ENCODE measurements at regions not wholly inside any gene's neighbourhood (a gene's known extent, or its start where the extent isn't known, plus 50 kb on each side); places are given as distances from the start of the nearest gene placed in this dataset.

GRCh38 chr4:144799486-144799885, 153.5 kb downstream of the HHIP start:
- peaks cover 20% of the 10 kb centered on the region for H3K9me3 Mint-ChIP-seq (ENCODE audit: low read depth)
- H3K36me3 Mint-ChIP-seq (ENCODE audit: insufficient read depth) = peaks cover 2% of the 10 kb centered on the region
- H3K27me3 Mint-ChIP-seq = no peaks in the 10 kb centered on the region
- no peak for DNase-seq (ENCODE audit: low spot score, unreplicated experiment)
- no peak overlapping the region for H3K4me3 Mint-ChIP-seq (ENCODE audit: low read depth)
- H3K27ac Mint-ChIP-seq = no peak overlapping the region
- no peaks in the 10 kb centered on the region for H3K4me1 Mint-ChIP-seq (ENCODE audit: low read depth)
- TF ChIP-seq, protein P1, sequence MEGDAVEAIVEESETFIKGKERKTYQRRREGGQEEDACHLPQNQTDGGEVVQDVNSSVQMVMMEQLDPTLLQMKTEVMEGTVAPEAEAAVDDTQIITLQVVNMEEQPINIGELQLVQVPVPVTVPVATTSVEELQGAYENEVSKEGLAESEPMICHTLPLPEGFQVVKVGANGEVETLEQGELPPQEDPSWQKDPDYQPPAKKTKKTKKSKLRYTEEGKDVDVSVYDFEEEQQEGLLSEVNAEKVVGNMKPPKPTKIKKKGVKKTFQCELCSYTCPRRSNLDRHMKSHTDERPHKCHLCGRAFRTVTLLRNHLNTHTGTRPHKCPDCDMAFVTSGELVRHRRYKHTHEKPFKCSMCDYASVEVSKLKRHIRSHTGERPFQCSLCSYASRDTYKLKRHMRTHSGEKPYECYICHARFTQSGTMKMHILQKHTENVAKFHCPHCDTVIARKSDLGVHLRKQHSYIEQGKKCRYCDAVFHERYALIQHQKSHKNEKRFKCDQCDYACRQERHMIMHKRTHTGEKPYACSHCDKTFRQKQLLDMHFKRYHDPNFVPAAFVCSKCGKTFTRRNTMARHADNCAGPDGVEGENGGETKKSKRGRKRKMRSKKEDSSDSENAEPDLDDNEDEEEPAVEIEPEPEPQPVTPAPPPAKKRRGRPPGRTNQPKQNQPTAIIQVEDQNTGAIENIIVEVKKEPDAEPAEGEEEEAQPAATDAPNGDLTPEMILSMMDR (IDR thresholded peaks at IDR 0.05; ENCODE audit: unreplicated experiment) = no peak

DNA sequence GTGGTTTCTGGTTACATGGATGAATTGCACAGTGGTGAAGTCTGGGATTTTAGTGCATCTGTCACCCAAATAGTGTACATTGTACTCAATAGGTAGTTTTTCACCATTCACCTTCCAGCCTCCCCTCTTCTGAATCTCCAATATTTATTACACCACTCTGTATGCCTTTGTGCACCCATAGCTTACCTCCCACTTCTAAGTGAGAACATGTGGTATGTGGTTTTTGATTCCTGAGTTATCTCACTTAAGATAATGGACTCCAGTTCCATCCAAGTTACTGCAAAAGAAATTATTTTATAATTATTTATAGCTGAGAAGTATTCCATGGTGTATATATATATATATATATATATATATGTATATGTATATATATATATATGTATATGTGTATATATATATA, 155.8 kb downstream of the HHIP start:
- Mint-ChIP-seq H3K9me3 (ENCODE audit: low read depth) (peaks cover 10% of the 10 kb centered on the region), H3K36me3 (ENCODE audit: insufficient read depth) (peaks cover 2% of the 10 kb centered on the region), H3K4me3 (ENCODE audit: low read depth) (no peak overlapping the region), H3K4me1 (ENCODE audit: low read depth) (no peaks in the 10 kb centered on the region), H3K27ac (no peak overlapping the region), H3K27me3 (no peaks in the 10 kb centered on the region)
- TF ChIP-seq, protein P1 (IDR thresholded peaks at IDR 0.05; ENCODE audit: unreplicated experiment) = no peak
- no peak for DNase-seq (ENCODE audit: low spot score, unreplicated experiment)

DNA sequence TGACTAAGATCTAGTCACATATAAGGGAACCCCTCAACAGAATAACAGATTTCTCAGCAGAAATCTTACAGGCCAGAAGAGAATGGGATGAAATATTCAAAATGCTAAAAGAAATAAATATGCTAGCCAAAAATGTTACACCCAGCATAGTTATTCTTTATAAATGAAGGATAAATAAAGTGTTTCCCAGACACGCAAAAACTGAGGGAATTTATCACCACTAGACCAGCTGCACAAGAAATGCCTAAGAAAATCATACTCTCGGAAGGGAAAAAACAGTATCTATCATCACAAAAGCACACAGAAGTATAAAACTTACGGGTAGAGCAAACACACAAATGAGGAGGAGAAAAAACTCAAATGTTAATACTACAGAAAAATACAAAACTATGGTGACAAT, 162.1 kb downstream of the HHIP start:
- H3K9me3 Mint-ChIP-seq (ENCODE audit: low read depth) = peaks cover 31% of the 10 kb centered on the region
- no peak overlapping the region for H3K27ac Mint-ChIP-seq
- peak overlapping the region; percentile 50 for H3K4me3 Mint-ChIP-seq (ENCODE audit: low read depth)
- H3K36me3 Mint-ChIP-seq (ENCODE audit: insufficient read depth) = peaks cover 13% of the 10 kb centered on the region
- no peak for DNase-seq (ENCODE audit: low spot score, unreplicated experiment)
- TF ChIP-seq, protein P1 (IDR thresholded peaks at IDR 0.05; ENCODE audit: unreplicated experiment) = no peak
- H3K4me1 Mint-ChIP-seq (ENCODE audit: low read depth) = peaks cover 2% of the 10 kb centered on the region
- H3K27me3 Mint-ChIP-seq = no peaks in the 10 kb centered on the region

DNA sequence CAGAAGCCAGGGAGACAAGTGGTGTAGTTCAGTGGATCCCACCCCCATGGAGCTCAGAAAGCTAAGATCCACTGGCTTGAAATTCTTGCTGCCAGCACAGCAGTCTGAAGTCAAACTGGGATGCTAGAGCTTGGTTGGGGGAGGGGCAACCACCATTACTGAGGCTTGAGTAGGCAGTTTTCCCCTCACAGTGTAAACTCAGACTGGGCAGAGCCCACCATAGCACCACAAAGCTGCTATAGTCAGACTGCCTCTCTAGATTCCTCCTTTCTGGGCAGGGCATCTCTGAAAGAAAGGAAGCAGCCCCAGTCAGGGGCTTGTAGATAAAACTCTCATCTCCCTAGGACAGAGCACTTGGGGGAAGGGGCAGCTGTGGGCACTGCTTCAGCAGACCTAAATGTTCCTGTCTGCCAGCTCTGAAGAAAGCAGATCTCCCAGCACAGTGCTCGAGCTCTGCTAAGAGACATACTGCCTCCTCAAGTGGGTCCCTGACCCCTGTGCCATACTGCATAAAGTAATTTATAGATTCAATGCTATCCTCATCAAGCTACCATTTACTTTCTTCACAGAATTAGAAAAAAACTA, 163.2 kb downstream of the HHIP start:
- peak overlapping the region; percentile 97 for H3K27ac Mint-ChIP-seq
- peaks cover 33% of the 10 kb centered on the region for H3K9me3 Mint-ChIP-seq (ENCODE audit: low read depth)
- TF ChIP-seq, protein P1 (IDR thresholded peaks at IDR 0.05; ENCODE audit: unreplicated experiment) = no peak

GRCh38 chr4:144816668-144817067, 170.7 kb downstream of the HHIP start:
- no peaks in the 10 kb centered on the region for H3K27me3 Mint-ChIP-seq
- DNase-seq (ENCODE audit: low spot score, unreplicated experiment) = no peak
- H3K4me3 Mint-ChIP-seq (ENCODE audit: low read depth) = no peak overlapping the region
- H3K9me3 Mint-ChIP-seq (ENCODE audit: low read depth) = peaks cover 32% of the 10 kb centered on the region
- H3K36me3 Mint-ChIP-seq (ENCODE audit: insufficient read depth) = peaks cover 4% of the 10 kb centered on the region
- TF ChIP-seq, protein P1 (IDR thresholded peaks at IDR 0.05; ENCODE audit: unreplicated experiment) = no peak
- H3K4me1 Mint-ChIP-seq (ENCODE audit: low read depth) = no peaks in the 10 kb centered on the region
- no peak overlapping the region for H3K27ac Mint-ChIP-seq

More for the DNA sequence above, 163.2 kb downstream of the HHIP start:
- Mint-ChIP-seq H3K4me3 (ENCODE audit: low read depth) (peak overlapping the region; percentile 82), H3K27me3 (no peaks in the 10 kb centered on the region), H3K4me1 (ENCODE audit: low read depth) (peaks cover 2% of the 10 kb centered on the region), H3K36me3 (ENCODE audit: insufficient read depth) (peaks cover 11% of the 10 kb centered on the region)
- no peak for DNase-seq (ENCODE audit: low spot score, unreplicated experiment)

Measured in progenitor cell of endocrine pancreas (in vitro differentiated cells).